Right lobe of liver (tissue), 6 donors: ENCODE measurements at regions not wholly inside any gene's neighbourhood (a gene's known extent, or its start where the extent isn't known, plus 50 kb on each side); places are given as distances from the start of the nearest gene placed in this dataset.

ENCODE experiments used
- ATAC-seq, 4 donors: fragments of 200-7000 bp; cut with Tn5 transposase; one replicate each; pipeline ENCODE4 v1.9.1; 2020; ENCODE audit warnings: mild to moderate bottlenecking in 4 of 4, moderate library complexity in 4 of 4
- DNase-seq, 3 donors: peaks; one replicate each; pipeline ENCODE4 v3.0.0-alpha.2; 2020
- H3K27ac ChIP-seq, 3 donors: fragments of 200-600 bp; one replicate each; pipeline ENCODE4 v1.8.0; 2022
- H3K27me3 ChIP-seq, 2 donors: fragments of 200-600 bp; one replicate each; pipeline ENCODE4 v1.8.0; 2022
- H3K36me3 ChIP-seq, 4 donors: fragments of 200-600 bp; sonication (generic) in 1 of 4; one replicate each; pipeline versions ENCODE4 v1.5.1 to v1.8.0; 2017 to 2022; ENCODE audit warnings: control low read depth in 1 of 4
- H3K4me1 ChIP-seq, 4 donors: fragments of 200-600 bp; sonication (generic) in 1 of 4; one replicate each; pipeline versions ENCODE4 v1.5.1 to v1.8.0; 2017 to 2022; ENCODE audit warnings: control low read depth in 1 of 4
- H3K4me3 ChIP-seq, 3 donors: fragments of 200-600 bp; one replicate each; pipeline ENCODE4 v1.8.0; 2022
- H3K9me3 ChIP-seq, 4 donors: fragments of 200-600 bp; sonication (generic) in 1 of 4; one replicate each; pipeline versions ENCODE4 v1.5.1 to v1.8.0; 2017 to 2022; ENCODE audit warnings: control low read depth in 1 of 4
- POLR2A ChIP-seq: fragments of 450-650 bp; IDR thresholded peaks from one replicate; pipeline ENCODE4 v1.6.1; 2017; ENCODE audit warnings: antibody characterized with exemption, mild to moderate bottlenecking
- WGBS: methylation state at CpG from one replicate; pipeline ENCODE4 v1.1.6; 2018; ENCODE audit warnings: low coverage, low lambda C conversion rate; ENCODE audit not compliant: insufficient coverage; ENCODE audit errors: missing lambda C conversion rate; 5-methylcytosine and 5-hydroxymethylcytosine counted together
- intact Hi-C, 2 donors: fragments of 100-400 bp; cut with DNase I; formaldehyde crosslinking; loops; one replicate each; pipeline versions ENCODE4 v1.11.2 to v1.14.1; 2022
- TF ChIP-seq, protein P1 (sequence below), 4 donors: fragments of 200-600 bp in 3 of 4; fragments of 450-650 bp in 1 of 4; IDR thresholded peaks; one replicate each; pipeline versions ENCODE4 v1.5.1 to v1.8.0; 2016 to 2022; ENCODE audit warnings: antibody characterized with exemption in 4 of 4, mild to moderate bottlenecking in 2 of 4
- donor health status: DM: no; HTN: yes; CAD: no.
- donor health status: DM: no; HTN: no; CAD: no.
- donor health status: DM: no; HTN: no; CAD: no.
- donor health status: DM: no; HTN: yes; CAD: no.
- donor health status: DM: no; HTN: yes; CAD: no.

- TF ChIP-seq, protein P1, sequence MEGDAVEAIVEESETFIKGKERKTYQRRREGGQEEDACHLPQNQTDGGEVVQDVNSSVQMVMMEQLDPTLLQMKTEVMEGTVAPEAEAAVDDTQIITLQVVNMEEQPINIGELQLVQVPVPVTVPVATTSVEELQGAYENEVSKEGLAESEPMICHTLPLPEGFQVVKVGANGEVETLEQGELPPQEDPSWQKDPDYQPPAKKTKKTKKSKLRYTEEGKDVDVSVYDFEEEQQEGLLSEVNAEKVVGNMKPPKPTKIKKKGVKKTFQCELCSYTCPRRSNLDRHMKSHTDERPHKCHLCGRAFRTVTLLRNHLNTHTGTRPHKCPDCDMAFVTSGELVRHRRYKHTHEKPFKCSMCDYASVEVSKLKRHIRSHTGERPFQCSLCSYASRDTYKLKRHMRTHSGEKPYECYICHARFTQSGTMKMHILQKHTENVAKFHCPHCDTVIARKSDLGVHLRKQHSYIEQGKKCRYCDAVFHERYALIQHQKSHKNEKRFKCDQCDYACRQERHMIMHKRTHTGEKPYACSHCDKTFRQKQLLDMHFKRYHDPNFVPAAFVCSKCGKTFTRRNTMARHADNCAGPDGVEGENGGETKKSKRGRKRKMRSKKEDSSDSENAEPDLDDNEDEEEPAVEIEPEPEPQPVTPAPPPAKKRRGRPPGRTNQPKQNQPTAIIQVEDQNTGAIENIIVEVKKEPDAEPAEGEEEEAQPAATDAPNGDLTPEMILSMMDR (IDR thresholded peaks at IDR 0.05), result no peak
- TF ChIP-seq POLR2A, result no peak
- Histone ChIP-seq H3K9me3 (no peaks in the 10 kb centered on the region), H3K4me1 (peaks cover 0 to 42% (median 7%) of the 10 kb centered on the region in 4 donors), H3K27me3 (no peaks in the 10 kb centered on the region), H3K27ac (no peak overlapping the region), H3K4me3 (no peak overlapping the region), H3K36me3 (no peaks in the 10 kb centered on the region)
- DNase-seq (no peak), ATAC-seq (no peak)
- intact Hi-C loops, result no loop called here
- WGBS, result 77% methylated on average over 5 of the region's 5 CpGs
Measured at GRCh38 chr4:15147714-15148113, 145.4 kb downstream of the CPEB2 start.

GRCh38 chr4:15148199-15148598, 145.9 kb downstream of the CPEB2 start:
- WGBS, result 93% methylated on average over 5 of the region's 11 CpGs

DNA sequence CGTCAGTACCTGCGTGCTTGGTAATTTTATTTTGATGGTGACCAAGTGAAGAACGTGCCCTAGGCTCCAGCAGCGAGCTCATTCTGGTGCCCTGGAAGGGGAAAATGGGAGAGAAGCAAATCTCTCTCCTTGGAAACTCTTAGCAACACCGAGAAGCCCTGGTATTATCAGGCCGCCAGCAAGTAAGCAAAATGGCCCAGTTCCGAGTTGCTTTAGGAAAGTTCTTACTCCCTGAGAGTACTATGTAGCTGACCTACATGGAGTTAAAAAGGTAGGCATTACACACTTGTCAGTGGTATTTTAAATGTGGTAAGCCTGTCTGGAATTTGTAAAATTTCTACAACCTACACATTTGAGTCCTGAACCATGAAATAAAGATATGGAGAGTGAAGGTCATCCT, 146.4 kb downstream of the CPEB2 start:
- H3K27me3 ChIP-seq, result no peaks in the 10 kb centered on the region
- intact Hi-C loops, result no loop called here
- H3K27ac ChIP-seq, result no peak overlapping the region
- TF ChIP-seq, protein P1 (IDR thresholded peaks at IDR 0.05), result no peak
- no peak for TF ChIP-seq POLR2A
- no peaks in the 10 kb centered on the region for H3K9me3 ChIP-seq
- peaks cover 0 to 42% (median 7%) of the 10 kb centered on the region in 4 donors for H3K4me1 ChIP-seq
- DNase-seq (no peak), ATAC-seq (no peak)
- H3K4me3 ChIP-seq, result no peak overlapping the region
- H3K36me3 ChIP-seq, result no peaks in the 10 kb centered on the region
- WGBS, result 85% methylated on average over 6 of the region's 7 CpGs

More at GRCh38 chr4:15148199-15148598, 145.9 kb downstream of the CPEB2 start:
- no peak for ATAC-seq
- Histone ChIP-seq H3K27me3 (no peaks in the 10 kb centered on the region), H3K4me1 (peaks cover 0 to 42% (median 7%) of the 10 kb centered on the region in 4 donors), H3K27ac (no peak overlapping the region), H3K36me3 (no peaks in the 10 kb centered on the region), H3K4me3 (no peak overlapping the region), H3K9me3 (no peaks in the 10 kb centered on the region)
- no peak for DNase-seq
- intact Hi-C loops, result no loop called here
- TF ChIP-seq POLR2A, result no peak
- TF ChIP-seq, protein P1 (IDR thresholded peaks at IDR 0.05), result no peak

DNA sequence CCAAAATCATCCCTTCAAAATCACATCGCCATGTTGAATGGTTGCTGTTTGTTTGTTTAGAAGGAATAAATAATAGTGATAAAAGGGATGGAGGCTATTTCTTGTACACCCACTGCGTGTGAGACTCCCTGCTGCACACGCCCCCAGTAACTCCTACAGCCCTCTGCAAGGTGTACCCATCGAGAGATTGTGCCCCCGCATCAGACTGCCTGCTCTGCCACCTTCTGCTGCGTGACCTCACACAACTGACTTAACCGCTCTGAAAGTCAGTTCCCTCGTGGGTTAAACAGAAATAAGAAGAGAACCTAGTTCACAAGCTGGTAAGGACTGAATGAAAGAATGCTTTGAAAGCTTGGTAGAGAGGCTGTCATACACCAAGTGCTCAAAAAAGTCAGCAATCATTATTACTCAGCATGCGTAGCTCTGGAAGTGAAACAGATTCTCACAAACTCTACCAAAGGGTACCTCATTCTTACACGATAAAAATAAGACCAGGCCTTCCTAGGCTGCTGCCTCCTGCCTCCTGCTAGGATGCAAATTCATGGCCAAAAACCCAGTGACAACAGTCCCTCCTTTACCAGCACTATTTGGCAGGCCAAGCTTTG, 147.1 kb downstream of the CPEB2 start:
- Histone ChIP-seq H3K4me3 (no peak overlapping the region), H3K27me3 (no peaks in the 10 kb centered on the region), H3K9me3 (no peaks in the 10 kb centered on the region), H3K27ac (peak overlapping the region in 1 of 3 donors; percentile 42), H3K36me3 (no peaks in the 10 kb centered on the region), H3K4me1 (peaks cover 0 to 38% (median 7%) of the 10 kb centered on the region in 4 donors)
- WGBS, result 81% methylated on average over 8 of the region's 10 CpGs
- ATAC-seq (no peak), DNase-seq (no peak)
- intact Hi-C loops, result no loop called here
- no peak for TF ChIP-seq POLR2A
- TF ChIP-seq, protein P1 (IDR thresholded peaks at IDR 0.05), result no peak
